HepG2 (cell line): ENCODE measurements at regions not wholly inside any gene's neighbourhood (a gene's known extent, or its start where the extent isn't known, plus 50 kb on each side); places are given as distances from the start of the nearest gene placed in this dataset.

Source experiments
- PHF21A ChIP-seq: sonication (generic); formaldehyde crosslinking; IDR thresholded peaks from 2 replicates; pipeline ENCODE4 v1.5.0; 2020; ENCODE audit warnings: mild to moderate bottlenecking, missing genetic modification reagents
- PRPF4 ChIP-seq: fragments of 200-400 bp; formaldehyde crosslinking; IDR thresholded peaks from 2 replicates; pipeline ENCODE4 v1.6.1; 2016; ENCODE audit warnings: low read length, low read depth; ENCODE audit not compliant: poor library complexity, severe bottlenecking
- RELA ChIP-seq: sonication (generic); formaldehyde crosslinking; IDR thresholded peaks from 2 replicates; pipeline ENCODE4 v1.4.0; 2020; ENCODE audit warnings: missing genetic modification reagents
- RORA ChIP-seq: sonication (generic); formaldehyde crosslinking; IDR thresholded peaks from 2 replicates; pipeline ENCODE4 v1.5.0; 2020; ENCODE audit warnings: mild to moderate bottlenecking, missing genetic modification reagents, moderate library complexity
- ZFP36L2 ChIP-seq: sonication (generic); formaldehyde crosslinking; IDR thresholded peaks from 2 replicates; pipeline ENCODE4 v1.4.0; 2020; ENCODE audit warnings: missing genetic modification reagents
- ZNF124 ChIP-seq: sonication (generic); formaldehyde crosslinking; IDR thresholded peaks from 2 replicates; pipeline ENCODE4 v1.4.0; 2020; ENCODE audit warnings: missing genetic modification reagents
- ZNF660 ChIP-seq: sonication (generic); formaldehyde crosslinking; IDR thresholded peaks from 2 replicates; pipeline ENCODE4 v1.5.1; 2020; ENCODE audit warnings: mild to moderate bottlenecking, low read depth, missing genetic modification reagents, borderline replicate concordance
- TF ChIP-seq, protein P1 (sequence below): sonication (generic); formaldehyde crosslinking; IDR thresholded peaks from 2 replicates; pipeline ENCODE4 v1.4.0; 2020; ENCODE audit warnings: missing genetic modification reagents
- TF ChIP-seq, protein P2 (sequence below): sonication (generic); formaldehyde crosslinking; IDR thresholded peaks from 2 replicates; pipeline ENCODE4 v1.5.0; 2020; ENCODE audit warnings: mild to moderate bottlenecking, missing genetic modification reagents, moderate library complexity
- TF ChIP-seq, protein P3 (sequence below): sonication (generic); formaldehyde crosslinking; IDR thresholded peaks from 2 replicates; pipeline ENCODE4 v1.5.0; 2020; ENCODE audit warnings: mild to moderate bottlenecking, low read depth, missing genetic modification reagents, borderline replicate concordance
- TF ChIP-seq, protein P4 (sequence below): sonication (generic); formaldehyde crosslinking; IDR thresholded peaks from 2 replicates; pipeline ENCODE4 v1.4.0; 2020; ENCODE audit warnings: missing genetic modification reagents, borderline replicate concordance

- TF ChIP-seq PRPF4 (no peak), ZNF660 (no peak), RELA (no peak), ZFP36L2 (CRISPR knock-in tag) (no peak), ZNF124 (no peak), RORA (CRISPR knock-in tag) (no peak), PHF21A (CRISPR knock-in tag) (no peak)
- TF ChIP-seq, protein P1, sequence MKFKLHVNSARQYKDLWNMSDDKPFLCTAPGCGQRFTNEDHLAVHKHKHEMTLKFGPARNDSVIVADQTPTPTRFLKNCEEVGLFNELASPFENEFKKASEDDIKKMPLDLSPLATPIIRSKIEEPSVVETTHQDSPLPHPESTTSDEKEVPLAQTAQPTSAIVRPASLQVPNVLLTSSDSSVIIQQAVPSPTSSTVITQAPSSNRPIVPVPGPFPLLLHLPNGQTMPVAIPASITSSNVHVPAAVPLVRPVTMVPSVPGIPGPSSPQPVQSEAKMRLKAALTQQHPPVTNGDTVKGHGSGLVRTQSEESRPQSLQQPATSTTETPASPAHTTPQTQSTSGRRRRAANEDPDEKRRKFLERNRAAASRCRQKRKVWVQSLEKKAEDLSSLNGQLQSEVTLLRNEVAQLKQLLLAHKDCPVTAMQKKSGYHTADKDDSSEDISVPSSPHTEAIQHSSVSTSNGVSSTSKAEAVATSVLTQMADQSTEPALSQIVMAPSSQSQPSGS (CRISPR knock-in tag) = no peak
- TF ChIP-seq, protein P2, sequence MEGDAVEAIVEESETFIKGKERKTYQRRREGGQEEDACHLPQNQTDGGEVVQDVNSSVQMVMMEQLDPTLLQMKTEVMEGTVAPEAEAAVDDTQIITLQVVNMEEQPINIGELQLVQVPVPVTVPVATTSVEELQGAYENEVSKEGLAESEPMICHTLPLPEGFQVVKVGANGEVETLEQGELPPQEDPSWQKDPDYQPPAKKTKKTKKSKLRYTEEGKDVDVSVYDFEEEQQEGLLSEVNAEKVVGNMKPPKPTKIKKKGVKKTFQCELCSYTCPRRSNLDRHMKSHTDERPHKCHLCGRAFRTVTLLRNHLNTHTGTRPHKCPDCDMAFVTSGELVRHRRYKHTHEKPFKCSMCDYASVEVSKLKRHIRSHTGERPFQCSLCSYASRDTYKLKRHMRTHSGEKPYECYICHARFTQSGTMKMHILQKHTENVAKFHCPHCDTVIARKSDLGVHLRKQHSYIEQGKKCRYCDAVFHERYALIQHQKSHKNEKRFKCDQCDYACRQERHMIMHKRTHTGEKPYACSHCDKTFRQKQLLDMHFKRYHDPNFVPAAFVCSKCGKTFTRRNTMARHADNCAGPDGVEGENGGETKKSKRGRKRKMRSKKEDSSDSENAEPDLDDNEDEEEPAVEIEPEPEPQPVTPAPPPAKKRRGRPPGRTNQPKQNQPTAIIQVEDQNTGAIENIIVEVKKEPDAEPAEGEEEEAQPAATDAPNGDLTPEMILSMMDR (CRISPR knock-in tag) = no peak
- TF ChIP-seq, protein P3, sequence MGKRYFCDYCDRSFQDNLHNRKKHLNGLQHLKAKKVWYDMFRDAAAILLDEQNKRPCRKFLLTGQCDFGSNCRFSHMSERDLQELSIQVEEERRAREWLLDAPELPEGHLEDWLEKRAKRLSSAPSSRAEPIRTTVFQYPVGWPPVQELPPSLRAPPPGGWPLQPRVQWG (CRISPR knock-in tag) = no peak
- TF ChIP-seq, protein P4, sequence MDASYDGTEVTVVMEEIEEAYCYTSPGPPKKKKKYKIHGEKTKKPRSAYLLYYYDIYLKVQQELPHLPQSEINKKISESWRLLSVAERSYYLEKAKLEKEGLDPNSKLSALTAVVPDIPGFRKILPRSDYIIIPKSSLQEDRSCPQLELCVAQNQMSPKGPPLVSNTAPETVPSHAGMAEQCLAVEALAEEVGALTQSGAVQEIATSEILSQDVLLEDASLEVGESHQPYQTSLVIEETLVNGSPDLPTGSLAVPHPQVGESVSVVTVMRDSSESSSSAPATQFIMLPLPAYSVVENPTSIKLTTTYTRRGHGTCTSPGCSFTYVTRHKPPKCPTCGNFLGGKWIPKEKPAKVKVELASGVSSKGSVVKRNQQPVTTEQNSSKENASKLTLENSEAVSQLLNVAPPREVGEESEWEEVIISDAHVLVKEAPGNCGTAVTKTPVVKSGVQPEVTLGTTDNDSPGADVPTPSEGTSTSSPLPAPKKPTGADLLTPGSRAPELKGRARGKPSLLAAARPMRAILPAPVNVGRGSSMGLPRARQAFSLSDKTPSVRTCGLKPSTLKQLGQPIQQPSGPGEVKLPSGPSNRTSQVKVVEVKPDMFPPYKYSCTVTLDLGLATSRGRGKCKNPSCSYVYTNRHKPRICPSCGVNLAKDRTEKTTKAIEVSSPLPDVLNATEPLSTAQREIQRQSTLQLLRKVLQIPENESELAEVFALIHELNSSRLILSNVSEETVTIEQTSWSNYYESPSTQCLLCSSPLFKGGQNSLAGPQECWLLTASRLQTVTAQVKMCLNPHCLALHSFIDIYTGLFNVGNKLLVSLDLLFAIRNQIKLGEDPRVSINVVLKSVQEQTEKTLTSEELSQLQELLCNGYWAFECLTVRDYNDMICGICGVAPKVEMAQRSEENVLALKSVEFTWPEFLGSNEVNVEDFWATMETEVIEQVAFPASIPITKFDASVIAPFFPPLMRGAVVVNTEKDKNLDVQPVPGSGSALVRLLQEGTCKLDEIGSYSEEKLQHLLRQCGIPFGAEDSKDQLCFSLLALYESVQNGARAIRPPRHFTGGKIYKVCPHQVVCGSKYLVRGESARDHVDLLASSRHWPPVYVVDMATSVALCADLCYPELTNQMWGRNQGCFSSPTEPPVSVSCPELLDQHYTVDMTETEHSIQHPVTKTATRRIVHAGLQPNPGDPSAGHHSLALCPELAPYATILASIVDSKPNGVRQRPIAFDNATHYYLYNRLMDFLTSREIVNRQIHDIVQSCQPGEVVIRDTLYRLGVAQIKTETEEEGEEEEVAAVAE (CRISPR knock-in tag) = no peak
Measured at GRCh38 chr16:55107851-55108250, 177.2 kb downstream of the IRX5 start.
